ENCODE measurements at regions not wholly inside any gene's neighbourhood (a gene's known extent, or its start where the extent isn't known, plus 50 kb on each side); places are given as distances from the start of the nearest gene placed in this dataset.

DNA sequence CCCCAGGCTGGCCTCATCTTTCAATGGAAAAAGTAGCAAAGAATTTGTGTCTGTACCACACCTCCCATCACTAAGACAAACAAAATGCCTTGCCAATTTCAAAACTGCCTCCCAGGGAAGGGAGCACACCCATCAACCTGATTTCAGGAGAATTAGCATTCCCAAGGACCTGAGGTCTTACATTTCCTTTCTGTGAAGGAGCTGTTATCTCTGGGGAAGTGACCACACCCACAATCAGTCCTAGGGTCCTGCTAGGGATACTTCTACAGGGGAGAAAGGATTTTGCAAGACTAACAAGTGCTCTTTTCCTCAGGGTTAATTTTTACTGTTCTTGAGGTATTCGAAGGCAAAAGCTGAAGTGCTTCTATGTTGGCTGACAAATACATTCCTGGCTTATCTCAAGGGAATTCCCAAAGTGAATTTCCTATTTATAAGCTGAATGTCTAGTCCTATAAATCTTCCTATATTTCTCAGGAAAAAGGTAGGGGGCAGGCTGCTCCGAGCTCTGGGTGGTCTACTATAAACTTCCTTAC, 97.4 kb upstream of the ITGA1 start:
- no peak for DNase-seq

DNA sequence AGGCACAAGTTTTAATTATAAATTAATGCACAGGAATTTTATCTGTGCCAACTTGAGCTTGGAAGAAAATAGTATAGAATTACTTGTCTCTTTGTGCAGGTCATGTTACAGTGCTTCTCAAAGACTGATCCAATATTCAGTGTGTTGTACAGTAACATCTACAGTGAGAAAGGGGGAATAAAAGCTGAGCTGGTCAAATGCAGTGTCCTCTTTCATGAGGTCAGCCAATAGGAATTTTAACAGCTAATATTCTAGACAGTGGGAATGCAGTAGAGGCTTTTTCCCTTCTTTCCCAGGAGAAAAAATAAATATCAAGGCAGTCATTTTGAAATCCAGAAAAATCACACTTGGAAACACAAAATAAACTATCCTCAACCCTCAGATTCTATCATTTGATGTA, 95.7 kb upstream of the ITGA1 start:
- no peak for DNase-seq

DNA sequence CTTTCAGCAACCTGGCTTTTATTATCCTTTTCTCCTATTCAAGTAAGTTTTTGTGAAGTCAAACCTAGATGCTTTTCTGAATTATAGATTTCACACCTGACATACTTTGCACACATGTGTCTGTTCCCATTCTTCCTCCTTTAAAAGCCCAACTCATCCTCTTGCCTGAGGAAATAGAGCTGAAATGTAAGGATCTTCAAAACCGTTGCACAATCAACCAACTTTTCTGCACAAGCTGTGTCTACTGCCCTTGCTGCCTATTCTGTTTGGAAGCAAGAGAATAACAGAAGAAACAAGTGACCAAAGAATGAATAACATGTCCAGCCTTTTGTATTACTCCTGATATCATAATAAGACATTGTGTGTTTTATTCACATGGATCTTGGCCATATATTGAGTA, 95.1 kb upstream of the ITGA1 start:
- DNase-seq: no peak

DNA sequence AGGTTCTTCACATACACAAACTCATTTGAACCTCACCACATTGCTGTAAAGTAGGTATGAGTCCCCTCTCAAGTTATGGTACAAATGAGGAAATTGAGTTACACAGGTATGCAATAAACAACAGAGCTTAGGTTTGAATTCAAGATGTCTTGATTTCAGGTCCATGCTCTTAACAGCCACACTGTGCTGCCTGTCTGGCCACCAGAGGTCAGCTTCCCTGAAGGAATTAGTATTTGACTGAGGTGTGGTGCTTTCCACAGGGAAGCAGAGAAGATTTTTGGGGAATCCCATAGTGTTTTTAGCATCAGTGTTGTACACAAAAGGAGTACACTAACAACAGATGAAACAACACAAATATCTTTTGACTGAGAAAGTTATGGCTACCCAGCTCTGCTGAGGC, 94.4 kb upstream of the ITGA1 start:
- DNase-seq: peak in 1 of 2 experiments; percentile 9

DNA sequence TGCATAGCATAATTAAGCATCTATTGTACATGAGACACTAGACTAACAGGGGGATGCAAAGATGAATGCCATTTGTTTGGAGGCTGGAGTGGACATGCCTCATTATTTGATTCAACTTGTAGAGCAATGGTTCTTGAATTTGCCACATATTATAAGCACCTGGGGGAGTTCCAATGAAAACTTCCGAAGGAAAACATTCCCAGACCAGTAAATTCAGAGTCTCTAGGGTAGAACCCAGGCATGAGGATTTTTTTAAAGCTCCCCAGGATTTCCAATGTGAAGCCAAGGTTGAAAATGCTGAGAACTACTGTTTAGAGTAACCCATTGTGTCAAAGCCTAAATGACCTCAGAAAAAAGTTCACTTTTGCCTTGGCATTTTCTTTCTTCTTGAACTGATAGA, 93.9 kb upstream of the ITGA1 start:
- DNase-seq: no peak

DNA sequence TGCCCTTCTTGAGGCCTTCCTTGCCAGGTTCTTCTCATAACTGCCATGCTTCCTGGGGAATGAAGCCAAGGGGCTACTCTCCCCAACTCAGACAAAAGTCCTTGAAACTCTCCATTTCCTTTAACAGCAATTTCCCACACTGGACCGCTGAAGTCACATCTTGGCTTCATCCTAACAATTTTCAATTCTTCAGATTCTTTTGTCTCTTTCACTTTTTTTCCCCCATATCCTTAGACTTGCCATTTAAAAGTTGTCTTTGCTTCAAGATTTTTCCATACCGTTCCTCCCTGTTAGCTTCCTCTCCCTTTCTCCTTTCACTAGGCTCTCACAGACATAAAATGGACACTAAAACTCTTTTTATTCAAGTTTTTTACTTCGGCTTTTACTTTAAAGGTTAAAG, 93.1 kb upstream of the ITGA1 start:
- no peak for DNase-seq

DNA sequence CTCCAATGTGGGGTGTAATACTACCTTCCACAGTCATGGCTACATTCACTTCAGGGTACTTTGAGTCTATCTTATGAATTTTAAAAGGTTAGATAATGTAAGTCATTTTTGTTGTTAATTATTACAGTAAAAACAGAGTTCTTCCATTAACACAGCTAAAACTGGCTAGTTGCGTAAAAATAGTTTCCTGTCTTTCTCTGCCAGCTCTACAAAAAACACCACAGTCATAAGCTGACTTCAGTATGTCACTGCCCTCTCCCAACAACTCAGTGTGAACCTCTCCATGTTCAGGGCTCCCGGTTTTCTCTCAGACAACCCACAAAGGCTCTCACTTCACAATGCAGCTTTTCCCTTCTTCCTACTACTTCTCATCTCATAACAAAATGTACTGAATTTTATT, 84.8 kb upstream of the ITGA1 start:
- DNase-seq: no peak

DNA sequence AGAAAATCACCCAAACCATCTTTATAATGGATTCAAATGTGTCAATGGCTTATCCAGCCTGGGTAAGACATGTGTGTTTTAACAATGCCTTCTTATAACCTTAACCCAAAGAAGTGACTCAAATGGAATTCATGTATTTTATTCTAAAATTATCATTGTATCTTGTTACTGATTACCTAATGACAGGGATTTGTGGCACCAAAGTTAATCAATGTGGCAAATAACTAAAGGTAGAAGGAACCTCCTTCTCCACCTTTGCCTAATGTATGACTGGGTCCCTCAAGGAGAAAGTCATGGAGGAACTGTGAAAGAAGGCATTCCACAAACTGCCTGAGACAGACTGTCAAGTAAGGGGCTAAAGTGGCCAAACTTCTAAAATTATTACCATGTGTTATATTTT, 84.4 kb upstream of the ITGA1 start:
- no peak for DNase-seq

DNA sequence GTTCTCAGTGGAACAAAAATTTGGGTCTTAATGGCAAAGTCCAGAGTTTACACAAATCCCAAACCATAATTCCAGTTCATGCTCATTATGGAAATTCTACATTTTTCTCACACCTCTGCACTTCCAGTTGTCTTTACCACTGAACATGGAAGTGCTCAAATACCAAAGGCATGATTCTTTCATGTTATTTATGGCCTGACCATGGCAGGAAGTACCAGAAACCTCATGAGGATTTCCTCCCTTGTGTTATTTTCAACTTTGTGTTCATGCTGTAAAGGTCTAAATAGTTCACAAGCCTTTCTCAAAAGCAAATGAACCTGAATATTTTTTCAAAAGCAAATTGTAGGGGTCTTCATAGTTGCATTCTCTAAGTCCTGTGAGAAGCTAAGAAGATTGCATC, 82.0 kb upstream of the ITGA1 start:
- DNase-seq: no peak

DNA sequence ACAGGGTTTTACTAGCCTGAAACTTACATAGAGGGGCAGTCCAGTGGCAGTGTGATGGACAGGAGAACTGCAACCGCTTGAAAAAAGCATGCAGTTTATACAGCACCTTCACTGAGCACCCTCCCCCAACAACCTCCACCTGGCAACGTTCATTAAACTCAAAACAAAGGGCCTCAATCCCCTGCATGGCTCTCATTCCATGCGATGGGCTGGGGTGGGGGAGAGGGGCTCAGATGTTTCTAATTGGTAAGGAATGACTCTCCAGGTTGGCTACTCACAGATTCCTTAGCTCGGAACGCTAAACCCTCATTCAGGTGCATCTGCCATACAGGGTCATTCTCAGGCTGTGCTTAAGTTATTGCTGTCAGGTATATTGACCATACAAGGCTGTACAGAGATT, 80.9 kb upstream of the ITGA1 start:
- DNase-seq: no peak

DNA sequence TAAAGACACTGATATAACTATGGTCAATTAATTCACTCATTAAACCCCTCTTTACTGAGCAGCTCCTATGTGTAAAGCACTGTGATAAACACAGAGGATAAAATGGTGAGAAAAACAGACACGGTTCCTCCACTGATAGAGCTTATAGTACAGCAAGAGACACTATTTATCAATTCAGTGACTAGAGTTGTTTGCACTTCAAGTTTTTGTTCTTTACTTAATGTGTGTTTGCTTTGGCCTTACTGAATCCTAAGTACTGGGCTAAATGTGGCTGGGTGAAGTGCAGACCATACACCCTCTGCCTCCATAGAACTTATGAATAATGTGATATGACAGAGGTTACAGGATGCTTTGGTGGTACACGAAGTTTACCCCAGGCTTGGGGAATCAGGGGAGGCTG, 80.1 kb upstream of the ITGA1 start:
- no peak for DNase-seq

DNA sequence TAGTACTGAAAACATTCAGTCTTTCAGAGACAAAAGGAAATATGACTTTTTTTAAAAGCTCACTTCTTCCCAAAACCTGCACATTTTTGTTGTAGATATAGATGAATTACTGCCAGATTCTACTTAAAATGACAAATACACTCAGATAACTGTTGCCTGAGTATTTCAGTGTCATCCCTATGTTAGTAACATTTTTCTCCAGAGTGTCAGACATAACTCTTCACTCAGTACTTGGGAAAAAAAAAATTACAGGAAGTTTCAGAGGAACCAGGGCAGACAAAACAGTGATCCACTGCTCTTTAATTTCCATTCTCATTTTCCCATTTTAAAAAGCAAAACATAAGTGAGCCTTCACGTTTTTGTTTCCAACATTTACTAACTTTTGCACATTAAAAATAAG, 79.3 kb upstream of the ITGA1 start:
- DNase-seq: no peak

DNA sequence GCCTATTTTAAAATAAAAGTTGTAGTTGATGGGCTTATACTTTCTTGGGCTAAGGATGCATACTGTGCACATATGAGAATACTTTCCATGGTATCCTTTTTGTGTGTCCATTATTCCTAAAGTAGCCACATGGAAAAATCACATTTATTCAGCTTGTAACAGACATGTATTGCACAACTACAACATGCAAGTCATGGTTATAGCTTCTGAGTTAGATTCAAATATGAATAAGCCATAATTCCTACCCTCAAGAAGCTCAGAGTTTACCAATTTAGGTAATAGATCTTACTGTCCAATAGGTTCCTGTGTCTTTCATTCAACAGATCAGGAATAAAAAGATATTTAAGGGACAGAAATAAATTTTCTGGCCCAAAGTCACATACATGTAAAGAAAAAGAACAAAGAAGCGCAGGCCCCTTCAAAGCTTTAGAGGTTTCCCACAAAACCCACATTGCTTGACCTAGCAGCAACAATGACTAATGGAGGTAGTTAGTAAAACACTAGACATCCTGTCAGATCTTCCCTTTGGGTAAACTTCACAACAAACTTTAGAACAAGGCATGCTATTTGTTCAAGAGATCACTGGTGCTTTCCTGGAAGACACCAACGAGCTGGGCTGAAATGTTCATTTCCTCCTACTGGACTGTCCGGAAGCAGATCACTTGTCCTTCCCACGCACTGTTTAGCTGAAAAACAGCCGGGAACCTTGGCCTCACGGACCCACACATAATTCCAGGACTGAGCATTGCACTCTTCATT, 78.4 kb upstream of the ITGA1 start:
- no peak for DNase-seq

DNA sequence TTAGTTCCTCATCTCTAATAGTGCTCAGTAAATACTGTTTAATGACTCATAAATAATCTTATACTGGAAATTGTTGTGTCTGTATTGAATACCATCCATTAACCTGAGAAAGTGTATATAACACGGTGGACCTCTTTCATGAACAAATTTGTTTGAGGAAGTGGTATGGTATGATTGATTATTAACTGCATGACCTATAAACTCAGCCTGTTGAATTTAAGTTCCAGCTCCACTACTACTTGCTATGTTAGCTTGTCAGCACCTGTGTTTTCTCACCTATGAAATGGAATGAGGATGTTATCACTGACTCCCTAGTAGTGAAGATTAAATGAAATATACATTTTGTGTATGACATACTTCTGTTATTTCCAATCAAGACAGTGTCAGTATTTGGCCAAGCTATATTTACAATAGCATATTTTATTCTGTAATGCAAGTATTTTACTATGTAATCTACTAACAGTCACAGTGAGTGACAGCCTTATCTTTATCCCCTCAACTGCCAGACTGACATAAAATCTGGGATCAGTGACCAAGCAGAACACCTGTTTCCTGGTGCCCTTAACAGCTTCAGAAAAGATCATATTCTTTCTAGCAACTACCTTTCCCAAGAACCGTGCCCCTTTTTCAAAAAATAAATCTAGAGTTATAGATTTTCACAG, 77.3 kb upstream of the ITGA1 start:
- no peak for DNase-seq

DNA sequence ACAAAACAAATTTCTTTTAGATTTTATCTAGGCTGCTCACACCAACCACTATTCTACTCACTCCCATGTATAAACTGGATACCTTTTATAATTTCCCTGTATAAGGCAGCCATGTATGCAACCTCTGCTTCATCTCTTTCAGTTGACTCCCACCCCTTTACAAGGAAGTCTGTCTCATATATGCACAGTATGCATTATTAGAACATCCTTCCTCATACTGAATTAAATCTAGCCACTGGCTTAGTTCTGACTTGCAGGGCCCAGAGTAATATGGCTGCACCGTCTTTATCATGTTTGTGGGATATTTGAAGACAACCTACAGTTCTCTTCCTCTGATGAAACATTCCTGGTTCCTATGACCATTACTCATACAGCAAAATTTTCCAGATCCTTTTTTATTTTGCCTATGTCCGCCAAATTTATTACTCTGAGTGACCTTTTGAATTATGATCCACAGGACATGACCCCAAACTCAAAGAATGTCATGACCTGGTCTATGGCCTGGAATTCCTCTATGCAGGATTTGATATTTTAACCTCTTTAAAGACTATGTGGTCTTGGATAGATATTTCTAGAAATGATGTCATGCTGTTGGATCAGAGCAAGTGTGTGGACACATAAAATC, 76.6 kb upstream of the ITGA1 start:
- no peak for DNase-seq

DNA sequence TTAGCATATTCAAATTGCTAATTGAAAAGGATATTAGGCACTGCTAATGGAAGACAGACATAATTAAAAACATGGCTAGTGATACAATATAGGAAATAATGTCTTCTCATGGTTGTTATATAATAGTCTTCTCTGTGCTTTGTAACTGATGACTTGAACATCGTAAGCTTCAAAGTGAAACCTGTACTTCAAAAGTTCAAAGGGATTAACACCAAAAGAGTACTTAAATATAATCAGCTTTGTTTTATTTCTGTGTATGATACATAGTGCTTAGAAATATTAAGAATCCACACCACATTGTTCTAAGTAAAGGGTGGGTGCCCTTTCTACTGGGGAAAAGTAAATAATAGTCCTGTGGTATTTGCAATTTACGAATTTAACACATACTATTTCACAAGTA, 75.4 kb upstream of the ITGA1 start:
- DNase-seq: no peak

DNA sequence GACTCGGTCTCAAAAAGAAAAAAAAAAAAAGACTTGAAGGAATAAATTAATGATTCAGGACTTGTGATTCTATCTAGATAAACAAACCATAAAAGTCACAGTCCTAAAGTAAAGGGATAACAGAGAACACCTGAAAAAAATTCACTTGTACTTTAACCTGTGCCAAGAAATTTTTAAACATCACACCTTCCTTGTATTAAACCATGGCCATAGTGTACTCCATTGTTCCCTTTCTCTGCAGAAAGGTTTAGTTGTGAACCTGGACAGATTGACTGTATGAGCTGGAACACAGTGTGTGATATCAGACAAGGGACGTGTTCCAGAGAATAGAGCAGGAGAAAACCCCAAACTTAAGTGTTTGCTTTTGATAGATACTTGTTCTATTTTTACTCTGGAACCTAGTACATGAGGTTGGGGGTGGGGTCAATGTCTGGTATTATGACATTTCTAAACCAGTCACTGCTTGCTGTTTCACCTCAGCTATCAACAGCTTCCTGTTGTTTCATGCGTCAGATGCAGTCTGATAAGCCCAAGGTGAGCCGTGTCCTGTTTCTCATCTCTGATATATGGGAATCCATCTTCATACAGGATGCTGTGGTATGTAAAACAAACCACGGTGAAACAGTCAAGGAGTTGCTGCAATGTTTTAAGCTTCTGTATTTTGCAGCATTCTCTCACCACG, 62.5 kb upstream of the ITGA1 start:
- DNase-seq: peak in 1 of 2 experiments; percentile 48

DNA sequence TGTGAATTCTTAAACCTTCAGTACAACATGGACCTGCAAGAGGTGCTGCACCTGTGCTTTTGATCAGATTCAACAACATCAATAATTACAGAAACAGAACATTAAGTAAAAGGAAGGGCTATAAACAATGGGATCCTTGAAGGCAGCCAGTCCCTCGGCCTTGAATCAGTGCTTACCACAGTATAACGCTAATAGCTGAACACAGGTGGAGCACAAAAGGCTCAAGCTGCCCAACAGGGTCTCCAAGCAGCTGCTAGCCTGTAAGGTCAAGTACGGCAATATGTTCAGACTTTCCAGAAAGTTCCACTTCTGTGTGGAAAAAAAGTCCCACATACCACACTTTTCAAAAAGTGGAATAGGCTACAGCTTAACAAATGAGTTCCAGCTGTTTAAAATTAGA, 61.9 kb upstream of the ITGA1 start:
- DNase-seq: no peak

DNA sequence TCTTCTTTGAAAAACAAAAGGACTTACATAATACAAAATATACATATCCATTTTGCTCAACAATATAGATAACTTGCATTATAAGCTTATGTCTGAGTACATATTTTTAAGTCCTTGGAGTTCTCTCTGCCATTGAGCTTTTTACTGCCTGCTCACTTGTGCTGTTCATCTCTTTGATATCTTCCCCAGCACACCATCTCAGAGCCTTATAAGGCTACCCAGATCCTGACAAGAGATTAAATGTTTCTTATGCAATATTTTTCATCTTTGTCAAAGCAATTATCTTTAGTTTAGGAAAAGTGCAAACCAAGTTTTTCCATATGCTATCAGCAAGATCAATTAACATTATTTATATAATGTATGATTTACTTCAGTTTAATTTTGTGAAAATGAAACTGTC, 60.7 kb upstream of the ITGA1 start:
- DNase-seq: no peak

DNA sequence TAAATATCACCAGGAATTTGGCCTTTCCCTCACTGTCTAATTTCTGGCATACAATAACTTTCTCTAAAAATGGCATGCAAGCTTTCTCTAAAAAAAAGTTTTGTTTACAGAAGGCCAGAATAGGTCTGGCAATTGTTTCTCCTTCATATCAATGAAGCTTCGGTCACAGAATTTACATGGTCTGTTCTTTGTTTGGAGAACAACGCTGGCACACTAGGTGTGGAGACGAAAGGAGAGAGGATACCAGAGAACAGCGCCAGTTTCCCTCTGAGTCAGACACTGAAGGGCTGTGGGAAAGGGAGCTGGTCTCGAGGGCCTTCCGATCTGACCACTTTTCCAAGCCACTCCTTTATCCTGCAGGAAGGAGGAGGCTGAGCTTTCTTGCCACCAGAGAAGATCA, 60.1 kb upstream of the ITGA1 start:
- DNase-seq: no peak

DNA sequence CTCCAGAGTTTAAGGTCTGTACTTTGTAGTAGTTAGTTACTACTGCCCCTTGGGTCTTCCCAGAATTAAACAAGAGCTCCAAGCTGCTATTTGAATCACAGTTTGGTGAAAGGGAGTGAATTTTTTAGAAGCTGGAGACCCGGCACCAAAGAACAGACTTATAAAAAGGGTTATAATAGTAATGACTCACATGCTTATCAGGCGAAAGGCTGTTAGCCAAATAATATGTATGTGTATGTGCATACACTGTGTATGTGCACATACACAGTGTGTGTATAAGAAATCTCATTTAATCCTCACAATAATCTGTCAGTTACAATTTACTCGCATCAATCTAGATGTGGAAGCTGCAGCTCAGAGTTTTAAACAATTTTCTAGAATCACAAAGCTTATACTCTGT, 59.5 kb upstream of the ITGA1 start:
- no peak for DNase-seq

DNA sequence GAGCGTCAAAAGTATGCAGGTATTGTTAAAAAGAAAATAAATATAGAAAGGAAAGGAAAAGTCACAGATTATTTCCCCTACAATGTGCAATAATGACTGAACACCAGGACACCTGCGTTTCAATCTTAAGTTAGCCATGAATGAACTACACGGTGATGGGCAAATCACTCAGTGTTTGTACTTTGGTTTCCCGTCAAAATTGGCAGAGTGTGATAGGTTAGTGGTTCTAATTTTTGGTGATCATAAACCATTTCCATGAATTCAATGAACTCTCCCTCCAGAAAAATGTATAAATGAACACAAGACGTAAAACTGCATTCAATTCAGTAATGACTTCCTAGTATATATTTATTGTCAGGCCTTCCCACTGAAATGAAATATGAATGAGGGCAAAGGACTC, 59.0 kb upstream of the ITGA1 start:
- no peak for DNase-seq

DNA sequence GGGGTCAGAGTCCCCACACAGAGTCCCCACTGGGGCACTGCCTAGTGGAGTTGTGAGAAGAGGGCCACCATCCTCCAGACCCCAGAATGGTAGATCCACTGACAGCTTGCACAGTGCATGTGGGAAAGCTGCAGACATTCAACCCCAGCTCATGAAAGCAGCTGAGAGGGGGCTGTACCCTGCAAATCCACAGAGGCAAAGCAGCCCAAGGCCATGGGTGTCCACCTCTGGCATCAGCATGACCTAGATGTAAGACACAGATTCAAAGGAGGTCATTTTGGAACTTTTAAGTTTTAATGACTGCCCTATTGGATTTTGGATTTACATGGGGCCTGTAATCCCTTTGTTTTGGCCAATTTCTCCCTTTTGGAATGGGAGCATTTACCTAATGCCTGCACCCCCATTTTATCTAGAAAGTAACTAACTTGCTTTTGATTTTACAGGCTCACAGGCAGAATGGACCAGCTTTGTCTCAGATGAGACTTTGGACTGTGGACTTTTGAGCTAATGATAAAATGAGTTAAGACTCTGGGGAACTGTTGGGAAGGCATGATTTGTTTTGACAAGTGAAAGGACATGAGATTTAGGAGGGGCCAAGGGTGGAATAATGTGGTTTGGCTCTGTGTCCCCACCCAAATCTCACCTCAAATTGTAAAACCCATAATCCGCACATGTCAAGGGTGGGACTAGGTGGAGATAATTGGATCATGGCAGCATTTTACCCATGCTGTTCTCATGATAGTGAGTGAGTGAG, 56.3 kb upstream of the ITGA1 start:
- DNase-seq: no peak

All from stimulated activated CD4-positive, alpha-beta T cell treated with anti-CD3 and anti-CD28 coated beads, Interleukin-4, amount 100 ng/mL, for 4 hours (primary cell).